HG02623 (cell line): ENCODE measurements at regions not wholly inside any gene's neighbourhood (a gene's known extent, or its start where the extent isn't known, plus 50 kb on each side); places are given as distances from the start of the nearest gene placed in this dataset.
"Not testable (repeated sequence)": the region's sequence is repeated elsewhere in the genome, so short reads cannot be mapped to it uniquely, and the experiment has no call there.

ENCODE experiments used
- ATAC-seq: cut with Tn5 transposase; IDR thresholded peaks from one replicate; pipeline ENCODE4 v1.9.1; 2021; ENCODE audit warnings: moderate library complexity; ENCODE audit not compliant: unreplicated experiment

- ATAC-seq, result not testable (repeated sequence)
These were observed 67.3 kb upstream of the EZR start for GRCh38 chr6:158886346-158886977.

- ATAC-seq, result not testable (repeated sequence)
These were observed 62.7 kb upstream of the EZR start for GRCh38 chr6:158881884-158882283.

- ATAC-seq, result not testable (repeated sequence)
These were observed 62.1 kb upstream of the EZR start for GRCh38 chr6:158881276-158881675.

GRCh38 chr6:158879180-158879579 is 60.0 kb upstream of the EZR start:
- no peak for ATAC-seq

- ATAC-seq, result no peak
These were observed 58.5 kb upstream of the EZR start for GRCh38 chr6:158877716-158878115.

- no peak for ATAC-seq
These were observed 57.7 kb upstream of the EZR start for GRCh38 chr6:158876886-158877285.

- no peak for ATAC-seq
These were observed 51.4 kb upstream of the EZR start for GRCh38 chr6:158870649-158870957.

- peak; percentile 90 for ATAC-seq
These were observed 50.9 kb upstream of the EZR start for GRCh38 chr6:158869826-158870648.

GRCh38 chr6:158868890-158869825 is 50.0 kb upstream of the EZR start:
- ATAC-seq, result no peak
